Stimulated activated CD4-positive, alpha-beta T cell treated with anti-CD3 and anti-CD28 coated beads, Interleukin-1b, Interleukin-23, amount 100 ng/mL, for 1 hour (primary cell): ENCODE measurements at regions not wholly inside any gene's neighbourhood (a gene's known extent, or its start where the extent isn't known, plus 50 kb on each side); places are given as distances from the start of the nearest gene placed in this dataset.

Source experiments
- DNase-seq, 2 donors: peaks; one replicate each; pipeline ENCODE4 v3.0.0-alpha.2; 2020; ENCODE audit warnings: low read depth in 2 of 2

GRCh38 chr2:120898961-120899750 lies 163.5 kb downstream of the GLI2 start:
- DNase-seq, result no peak

GRCh38 chr2:120899771-120900170 lies 164.1 kb downstream of the GLI2 start:
- no peak for DNase-seq

- no peak for DNase-seq
Measured at GRCh38 chr2:120901201-120901600, 165.5 kb downstream of the GLI2 start.

- no peak for DNase-seq
Measured at GRCh38 chr2:120902592-120902991, 166.9 kb downstream of the GLI2 start.

- no peak for DNase-seq
Measured at GRCh38 chr2:120904379-120904778, 168.7 kb downstream of the GLI2 start.

- DNase-seq, result no peak
Measured at GRCh38 chr2:120904830-120905234, 169.2 kb downstream of the GLI2 start.

GRCh38 chr2:120905298-120905697 lies 169.6 kb downstream of the GLI2 start:
- no peak for DNase-seq

GRCh38 chr2:120905824-120906571 lies 170.3 kb downstream of the GLI2 start:
- no peak for DNase-seq

- no peak for DNase-seq
Measured at GRCh38 chr2:120906914-120907313, 171.2 kb downstream of the GLI2 start.

GRCh38 chr2:120907822-120908221 lies 172.2 kb downstream of the GLI2 start:
- no peak for DNase-seq

- no peak for DNase-seq
Measured at GRCh38 chr2:120908314-120908975, 172.8 kb downstream of the GLI2 start.

GRCh38 chr2:120909102-120909501 lies 173.4 kb downstream of the GLI2 start:
- DNase-seq, result no peak

- DNase-seq, result no peak
Measured at GRCh38 chr2:120910164-120910563, 174.5 kb downstream of the GLI2 start.

GRCh38 chr2:120910956-120911951 lies 175.6 kb downstream of the GLI2 start:
- DNase-seq, result no peak

- no peak for DNase-seq
Measured at GRCh38 chr2:120912101-120912985, 176.7 kb downstream of the GLI2 start.

- DNase-seq, result no peak
Measured at GRCh38 chr2:120913972-120914838, 178.5 kb downstream of the GLI2 start.

GRCh38 chr2:120914839-120915521 lies 179.3 kb downstream of the GLI2 start:
- no peak for DNase-seq

- DNase-seq, result no peak
Measured at GRCh38 chr2:120915670-120916069, 180.0 kb downstream of the GLI2 start.

GRCh38 chr2:120916446-120916845 lies 180.8 kb downstream of the GLI2 start:
- DNase-seq, result no peak
